ENCODE measurements at regions not wholly inside any gene's neighbourhood (a gene's known extent, or its start where the extent isn't known, plus 50 kb on each side); places are given as distances from the start of the nearest gene placed in this dataset.

DNA sequence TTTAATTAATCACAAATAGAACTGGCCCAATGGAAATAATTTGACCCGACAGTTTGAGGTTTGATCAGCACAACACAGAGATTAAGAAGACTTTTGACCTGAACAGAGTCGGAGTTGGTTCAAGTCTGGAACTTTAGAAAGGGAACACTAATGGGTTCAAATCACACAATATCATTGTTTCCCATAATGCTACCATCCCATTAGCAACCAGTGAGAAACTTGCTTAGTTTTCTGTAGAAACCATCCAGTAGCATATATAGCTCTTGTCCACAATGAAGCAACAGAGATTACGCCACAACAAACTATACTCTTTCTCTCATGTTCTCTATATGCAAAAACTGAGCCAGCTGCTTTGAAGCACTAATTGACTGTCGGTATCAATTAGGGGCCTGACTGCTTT is 376.9 kb upstream of the SPRY2 start:
- TF ChIP-seq, protein P1, sequence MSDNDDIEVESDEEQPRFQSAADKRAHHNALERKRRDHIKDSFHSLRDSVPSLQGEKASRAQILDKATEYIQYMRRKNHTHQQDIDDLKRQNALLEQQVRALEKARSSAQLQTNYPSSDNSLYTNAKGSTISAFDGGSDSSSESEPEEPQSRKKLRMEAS (IDR thresholded peaks at IDR 0.05; ENCODE audit: low read depth, low read length) = no peak
- TF ChIP-seq, protein P2, sequence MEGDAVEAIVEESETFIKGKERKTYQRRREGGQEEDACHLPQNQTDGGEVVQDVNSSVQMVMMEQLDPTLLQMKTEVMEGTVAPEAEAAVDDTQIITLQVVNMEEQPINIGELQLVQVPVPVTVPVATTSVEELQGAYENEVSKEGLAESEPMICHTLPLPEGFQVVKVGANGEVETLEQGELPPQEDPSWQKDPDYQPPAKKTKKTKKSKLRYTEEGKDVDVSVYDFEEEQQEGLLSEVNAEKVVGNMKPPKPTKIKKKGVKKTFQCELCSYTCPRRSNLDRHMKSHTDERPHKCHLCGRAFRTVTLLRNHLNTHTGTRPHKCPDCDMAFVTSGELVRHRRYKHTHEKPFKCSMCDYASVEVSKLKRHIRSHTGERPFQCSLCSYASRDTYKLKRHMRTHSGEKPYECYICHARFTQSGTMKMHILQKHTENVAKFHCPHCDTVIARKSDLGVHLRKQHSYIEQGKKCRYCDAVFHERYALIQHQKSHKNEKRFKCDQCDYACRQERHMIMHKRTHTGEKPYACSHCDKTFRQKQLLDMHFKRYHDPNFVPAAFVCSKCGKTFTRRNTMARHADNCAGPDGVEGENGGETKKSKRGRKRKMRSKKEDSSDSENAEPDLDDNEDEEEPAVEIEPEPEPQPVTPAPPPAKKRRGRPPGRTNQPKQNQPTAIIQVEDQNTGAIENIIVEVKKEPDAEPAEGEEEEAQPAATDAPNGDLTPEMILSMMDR (IDR thresholded peaks at IDR 0.05 in 2 of 3, conservative IDR thresholded peaks at IDR 0.05 in 1 of 3; ENCODE audit: control insufficient read depth in 2 of 3, extremely low read depth in 1 of 3, insufficient read depth in 1 of 3, low read depth in 3 of 3, low read length in 3 of 3) = no peak
- TF ChIP-seq SMC3 (IDR thresholded peaks at IDR 0.05; ENCODE audit: borderline replicate concordance, low read length) = no peak
- TF ChIP-seq POLR2A (IDR thresholded peaks at IDR 0.05; ENCODE audit: low read depth, low read length) = no peak
- no peak for TF ChIP-seq RAD21 (IDR thresholded peaks at IDR 0.05; ENCODE audit: insufficient read depth, low read depth, low read length)
- TF ChIP-seq, protein P3, sequence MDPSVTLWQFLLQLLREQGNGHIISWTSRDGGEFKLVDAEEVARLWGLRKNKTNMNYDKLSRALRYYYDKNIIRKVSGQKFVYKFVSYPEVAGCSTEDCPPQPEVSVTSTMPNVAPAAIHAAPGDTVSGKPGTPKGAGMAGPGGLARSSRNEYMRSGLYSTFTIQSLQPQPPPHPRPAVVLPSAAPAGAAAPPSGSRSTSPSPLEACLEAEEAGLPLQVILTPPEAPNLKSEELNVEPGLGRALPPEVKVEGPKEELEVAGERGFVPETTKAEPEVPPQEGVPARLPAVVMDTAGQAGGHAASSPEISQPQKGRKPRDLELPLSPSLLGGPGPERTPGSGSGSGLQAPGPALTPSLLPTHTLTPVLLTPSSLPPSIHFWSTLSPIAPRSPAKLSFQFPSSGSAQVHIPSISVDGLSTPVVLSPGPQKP (IDR thresholded peaks at IDR 0.05; ENCODE audit: low read depth, low read length) = no peak
- no peak for TF ChIP-seq CREB1 (IDR thresholded peaks at IDR 0.05; ENCODE audit: low read depth)
- no peak for TF ChIP-seq MYC (IDR thresholded peaks at IDR 0.05; ENCODE audit: insufficient read depth, insufficient read length, insufficient replicate concordance, low read length, severe bottlenecking)
- TF ChIP-seq CHD4 (IDR thresholded peaks at IDR 0.05) = no peak
- TF ChIP-seq DPF2 (IDR thresholded peaks at IDR 0.05) = no peak
- TF ChIP-seq POLR2AphosphoS5 (IDR thresholded peaks at IDR 0.05; ENCODE audit: low read length) = no peak
- no peak for TF ChIP-seq MXI1 (IDR thresholded peaks at IDR 0.05; ENCODE audit: low read depth, low read length)
- no peak for TF ChIP-seq TARDBP (IDR thresholded peaks at IDR 0.05; ENCODE audit: borderline replicate concordance)

All from GM12878 (cell line).